ENCODE measurements at regions not wholly inside any gene's neighbourhood (a gene's known extent, or its start where the extent isn't known, plus 50 kb on each side); places are given as distances from the start of the nearest gene placed in this dataset.

DNA sequence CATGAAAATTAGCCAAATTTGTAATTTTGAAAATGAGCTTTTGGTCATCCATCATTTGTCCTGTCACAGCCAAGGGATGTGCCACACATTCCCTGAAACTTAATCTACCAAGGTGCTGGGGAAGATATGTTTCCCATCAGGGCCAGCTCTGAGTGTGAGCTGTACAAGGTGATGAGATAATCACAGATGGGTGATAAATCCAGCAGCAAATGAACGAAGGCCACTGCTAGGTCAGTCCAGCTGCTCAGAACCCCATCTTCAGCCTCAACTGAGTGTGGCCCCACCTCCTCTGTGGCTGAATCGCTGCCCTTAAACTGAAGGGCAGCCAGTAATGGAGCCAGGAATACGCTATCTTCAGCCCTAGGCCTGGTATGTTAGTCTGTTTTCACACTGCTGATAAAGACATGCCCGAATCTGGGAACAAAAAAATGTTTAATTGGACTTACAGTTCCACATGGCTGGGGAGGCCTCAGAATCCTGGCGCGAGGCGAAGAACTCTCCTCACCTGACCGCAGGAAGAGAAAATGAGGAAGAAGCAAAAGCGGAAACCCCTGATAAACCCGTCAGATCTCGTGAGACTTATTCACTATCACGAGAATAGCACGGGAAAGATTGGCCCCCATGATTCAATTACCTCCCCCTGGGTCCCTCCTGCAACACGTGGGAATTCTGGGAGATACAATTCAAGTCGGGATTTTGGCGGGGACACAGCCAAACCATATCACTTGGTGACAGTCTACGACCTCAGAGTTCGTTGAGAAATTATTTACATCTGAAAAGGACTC lies 553.0 kb downstream of the NTRK3 start:
- TF ChIP-seq, protein P1, sequence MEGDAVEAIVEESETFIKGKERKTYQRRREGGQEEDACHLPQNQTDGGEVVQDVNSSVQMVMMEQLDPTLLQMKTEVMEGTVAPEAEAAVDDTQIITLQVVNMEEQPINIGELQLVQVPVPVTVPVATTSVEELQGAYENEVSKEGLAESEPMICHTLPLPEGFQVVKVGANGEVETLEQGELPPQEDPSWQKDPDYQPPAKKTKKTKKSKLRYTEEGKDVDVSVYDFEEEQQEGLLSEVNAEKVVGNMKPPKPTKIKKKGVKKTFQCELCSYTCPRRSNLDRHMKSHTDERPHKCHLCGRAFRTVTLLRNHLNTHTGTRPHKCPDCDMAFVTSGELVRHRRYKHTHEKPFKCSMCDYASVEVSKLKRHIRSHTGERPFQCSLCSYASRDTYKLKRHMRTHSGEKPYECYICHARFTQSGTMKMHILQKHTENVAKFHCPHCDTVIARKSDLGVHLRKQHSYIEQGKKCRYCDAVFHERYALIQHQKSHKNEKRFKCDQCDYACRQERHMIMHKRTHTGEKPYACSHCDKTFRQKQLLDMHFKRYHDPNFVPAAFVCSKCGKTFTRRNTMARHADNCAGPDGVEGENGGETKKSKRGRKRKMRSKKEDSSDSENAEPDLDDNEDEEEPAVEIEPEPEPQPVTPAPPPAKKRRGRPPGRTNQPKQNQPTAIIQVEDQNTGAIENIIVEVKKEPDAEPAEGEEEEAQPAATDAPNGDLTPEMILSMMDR (IDR thresholded peaks at IDR 0.05): no peak
- TF ChIP-seq EP300 (IDR thresholded peaks at IDR 0.05) (no peak), POLR2A (IDR thresholded peaks at IDR 0.05) (no peak), POLR2AphosphoS5 (IDR thresholded peaks at IDR 0.05) (no peak)

Measured in suprapubic skin (tissue), 4 donors.